ENCODE measurements at regions not wholly inside any gene's neighbourhood (a gene's known extent, or its start where the extent isn't known, plus 50 kb on each side); places are given as distances from the start of the nearest gene placed in this dataset.
"Not testable (repeated sequence)": the region's sequence is repeated elsewhere in the genome, so short reads cannot be mapped to it uniquely, and the experiment has no call there.

DNA sequence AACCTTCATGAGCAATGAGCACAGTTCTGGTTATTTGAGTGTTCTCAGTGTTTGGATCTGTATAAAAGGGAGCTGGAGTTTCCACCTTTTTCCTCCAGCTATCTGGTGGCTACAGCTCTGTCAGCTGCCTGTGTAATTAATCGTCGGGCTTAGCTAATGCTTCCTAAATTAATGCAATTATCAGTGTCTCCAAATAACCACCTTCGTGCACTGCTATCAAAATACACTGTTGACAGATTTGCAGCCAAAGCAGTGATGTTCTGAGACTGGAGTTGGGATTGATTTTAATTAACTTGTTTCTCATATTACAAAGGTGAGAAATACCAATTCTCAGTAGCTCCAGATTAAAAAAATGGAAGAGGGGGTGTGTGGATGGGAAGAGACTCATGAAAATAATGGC, 325.8 kb downstream of the CBLN1 start:
- TF ChIP-seq, protein P1, sequence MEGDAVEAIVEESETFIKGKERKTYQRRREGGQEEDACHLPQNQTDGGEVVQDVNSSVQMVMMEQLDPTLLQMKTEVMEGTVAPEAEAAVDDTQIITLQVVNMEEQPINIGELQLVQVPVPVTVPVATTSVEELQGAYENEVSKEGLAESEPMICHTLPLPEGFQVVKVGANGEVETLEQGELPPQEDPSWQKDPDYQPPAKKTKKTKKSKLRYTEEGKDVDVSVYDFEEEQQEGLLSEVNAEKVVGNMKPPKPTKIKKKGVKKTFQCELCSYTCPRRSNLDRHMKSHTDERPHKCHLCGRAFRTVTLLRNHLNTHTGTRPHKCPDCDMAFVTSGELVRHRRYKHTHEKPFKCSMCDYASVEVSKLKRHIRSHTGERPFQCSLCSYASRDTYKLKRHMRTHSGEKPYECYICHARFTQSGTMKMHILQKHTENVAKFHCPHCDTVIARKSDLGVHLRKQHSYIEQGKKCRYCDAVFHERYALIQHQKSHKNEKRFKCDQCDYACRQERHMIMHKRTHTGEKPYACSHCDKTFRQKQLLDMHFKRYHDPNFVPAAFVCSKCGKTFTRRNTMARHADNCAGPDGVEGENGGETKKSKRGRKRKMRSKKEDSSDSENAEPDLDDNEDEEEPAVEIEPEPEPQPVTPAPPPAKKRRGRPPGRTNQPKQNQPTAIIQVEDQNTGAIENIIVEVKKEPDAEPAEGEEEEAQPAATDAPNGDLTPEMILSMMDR (IDR thresholded peaks at IDR 0.05; ENCODE audit: control extremely low read depth, extremely low read depth, low read depth, missing control alignments), result no peak
- ChIA-PET CTCF (interaction anchor here (3.2 kb wide), 1 partner anchor 9 kb away, joined by 12 read pairs; no protein-coding TSS in a partner anchor), POLR2A (no interaction called here)
- DNase-seq (ENCODE audit: extremely low spot score), result no peak

DNA sequence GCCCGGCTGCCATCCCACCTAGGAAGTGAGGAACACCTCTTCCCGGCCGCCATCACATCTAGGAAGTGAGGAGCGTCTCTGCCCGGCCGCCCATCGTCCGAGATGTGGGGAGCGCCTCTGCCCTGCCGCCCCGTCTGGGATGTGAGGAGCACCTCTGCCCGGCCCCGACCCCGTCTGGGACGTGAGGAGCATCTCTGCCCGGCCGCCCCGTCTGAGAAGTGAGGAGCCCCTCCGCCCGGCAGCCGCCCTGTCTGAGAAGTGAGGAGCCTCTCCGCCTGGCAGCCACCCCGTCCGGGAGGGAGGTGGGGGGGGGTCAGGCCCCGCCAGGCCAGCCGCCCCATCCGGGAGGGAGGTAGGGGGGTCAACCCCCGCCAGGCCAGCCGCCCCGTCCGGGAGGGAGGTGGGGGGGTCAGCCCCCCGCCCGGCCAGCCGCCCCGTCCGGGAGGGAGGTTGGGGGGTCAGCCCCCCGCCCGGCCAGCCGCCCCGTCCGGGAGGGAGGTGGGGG, 330.0 kb downstream of the CBLN1 start:
- CTCF ChIA-PET; POLR2A ChIA-PET; DNase-seq (ENCODE audit: extremely low spot score): not testable (repeated sequence)

DNA sequence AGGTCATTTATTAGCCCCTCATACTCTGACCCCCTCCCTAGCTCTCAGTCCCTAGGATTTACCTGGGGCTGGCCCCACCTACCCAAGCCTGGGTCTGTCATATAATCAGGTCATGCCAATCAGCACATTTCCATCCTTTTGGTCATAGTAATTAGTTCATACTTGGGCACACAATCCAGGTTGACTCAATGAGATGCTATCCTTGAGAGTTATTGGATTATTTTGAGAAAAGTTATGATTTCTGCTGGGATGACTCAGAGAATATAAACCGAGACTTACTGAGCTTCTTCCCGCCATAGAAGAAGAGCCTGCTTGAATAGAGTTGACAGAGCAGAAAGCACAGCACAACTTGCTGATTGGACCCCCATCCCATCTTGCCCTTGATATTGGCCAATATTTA, 331.5 kb downstream of the CBLN1 start:
- TF ChIP-seq, protein P1 (IDR thresholded peaks at IDR 0.05; ENCODE audit: control extremely low read depth, extremely low read depth, low read depth, missing control alignments), result no peak
- DNase-seq (ENCODE audit: extremely low spot score), result no peak
- ChIA-PET CTCF (interaction anchor here (1.3 kb wide), 1 partner anchor 9 kb away, joined by 3 read pairs; no protein-coding TSS in a partner anchor), POLR2A (no interaction called here)

DNA sequence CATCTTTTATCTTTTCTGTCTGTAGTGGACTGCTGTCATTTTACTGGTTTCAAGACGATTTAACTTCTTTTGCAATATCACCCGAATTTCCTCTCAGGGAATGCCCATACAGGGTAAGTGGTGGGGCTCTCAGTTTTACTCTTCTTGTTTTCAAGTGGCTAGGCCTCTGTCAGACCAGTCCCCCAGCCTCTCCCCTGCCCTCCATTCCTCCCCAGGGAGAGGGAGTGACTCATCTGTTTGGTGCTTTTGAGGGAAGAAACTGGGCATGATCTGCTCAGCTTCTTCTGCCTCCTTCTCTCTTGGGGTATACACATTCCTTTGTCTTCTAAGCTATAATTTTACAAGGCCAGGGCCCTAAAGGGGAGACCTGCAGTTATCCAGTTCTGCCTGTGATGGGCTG, 332.0 kb downstream of the CBLN1 start:
- TF ChIP-seq, protein P1 (IDR thresholded peaks at IDR 0.05; ENCODE audit: control extremely low read depth, extremely low read depth, low read depth, missing control alignments), result no peak
- no peak for DNase-seq (ENCODE audit: extremely low spot score)
- ChIA-PET CTCF (interaction anchor here (1.3 to 2.0 kb wide), 2 partner anchors 9 kb away, joined by 3 to 4 read pairs; no protein-coding TSS in a partner anchor), POLR2A (no interaction called here)

DNA sequence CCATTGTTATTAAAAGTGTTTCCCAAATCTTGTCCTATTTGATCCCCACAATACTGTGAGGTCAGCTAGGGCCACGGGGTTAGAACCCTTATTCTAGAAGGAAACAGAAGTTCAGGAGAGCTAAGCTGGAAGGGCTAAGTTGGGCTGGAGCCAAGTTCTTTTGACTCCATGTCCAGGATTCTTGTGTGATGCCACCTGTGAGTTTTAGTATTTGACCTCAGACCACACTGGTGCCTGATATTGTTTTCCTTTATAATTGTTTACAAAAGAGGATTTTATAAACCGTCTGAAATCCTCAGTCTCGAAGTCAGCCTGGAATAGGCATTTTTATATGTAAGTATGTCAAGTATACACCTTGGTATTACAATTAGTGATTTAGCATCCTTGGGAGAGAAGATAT, 332.7 kb downstream of the CBLN1 start:
- TF ChIP-seq, protein P1 (IDR thresholded peaks at IDR 0.05; ENCODE audit: control extremely low read depth, extremely low read depth, low read depth, missing control alignments), result no peak
- no peak for DNase-seq (ENCODE audit: extremely low spot score)
- POLR2A ChIA-PET, result no interaction called here
- CTCF ChIA-PET, result interaction anchor here (2.0 kb wide), 1 partner anchor 9 kb away, joined by 4 read pairs; no protein-coding TSS in a partner anchor

DNA sequence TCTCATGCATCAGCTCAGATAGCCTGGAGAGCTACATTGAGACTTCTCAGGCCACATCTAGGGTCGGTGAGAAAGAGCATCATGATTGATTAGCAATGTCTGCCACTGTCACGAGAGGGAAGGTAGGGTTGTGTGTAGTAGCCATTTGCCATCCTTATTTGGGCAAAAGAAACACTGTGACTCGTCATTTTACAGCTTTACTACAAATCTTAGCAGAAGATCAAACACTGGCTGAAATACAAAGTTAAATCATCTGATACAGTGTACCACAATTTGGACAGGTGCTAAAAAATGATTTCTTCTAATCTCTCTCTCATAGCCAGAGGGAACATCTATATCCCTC, 334.3 kb downstream of the CBLN1 start:
- ChIA-PET CTCF (interaction anchor here (1.4 to 2.6 kb wide), 2 partner anchors 9 kb away, joined by 4 to 12 read pairs; no protein-coding TSS in a partner anchor), POLR2A (no interaction called here)
- TF ChIP-seq, protein P1 (IDR thresholded peaks at IDR 0.05; ENCODE audit: control extremely low read depth, extremely low read depth, low read depth, missing control alignments), result no peak
- no peak for DNase-seq (ENCODE audit: extremely low spot score)

DNA sequence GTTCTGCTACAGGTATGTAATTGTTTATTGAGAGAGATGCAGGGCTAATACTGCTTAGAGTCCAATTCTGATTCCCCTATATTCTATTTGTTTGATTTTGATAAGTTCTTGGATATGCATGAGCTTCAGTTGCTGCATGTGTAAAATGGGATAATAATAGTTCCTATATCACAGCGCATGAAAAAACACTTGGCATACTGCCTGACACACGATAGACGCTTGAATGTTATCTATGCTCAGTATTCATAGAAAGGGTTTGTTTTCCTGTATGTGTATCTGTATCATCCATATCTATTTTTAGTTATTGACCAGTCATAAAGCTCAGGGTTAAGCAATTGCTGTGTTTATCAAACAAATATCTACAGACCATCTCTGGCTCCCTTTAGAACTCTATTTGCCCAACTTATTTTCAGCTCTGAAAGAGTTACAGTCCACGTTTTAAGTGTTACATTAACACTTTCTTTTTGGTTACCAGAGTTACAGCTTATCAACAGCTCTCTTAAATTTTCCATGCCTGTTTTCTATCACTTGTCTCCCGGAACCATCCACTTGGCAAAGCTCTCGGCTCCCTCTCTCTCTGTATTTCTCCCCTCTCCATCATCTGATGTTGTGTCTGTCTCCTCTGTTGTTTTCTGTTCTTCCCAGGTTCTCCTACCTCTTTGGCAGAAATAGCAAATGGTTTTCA, 334.8 kb downstream of the CBLN1 start:
- POLR2A ChIA-PET, result no interaction called here
- CTCF ChIA-PET, result interaction anchor here (1.4 to 2.6 kb wide), 2 partner anchors 9 to 10 kb away, joined by 4 to 12 read pairs; no protein-coding TSS in a partner anchor
- DNase-seq (ENCODE audit: extremely low spot score), result no peak
- TF ChIP-seq, protein P1 (IDR thresholded peaks at IDR 0.05; ENCODE audit: control extremely low read depth, extremely low read depth, low read depth, missing control alignments), result no peak
